NB4 (cell line): ENCODE measurements at regions not wholly inside any gene's neighbourhood (a gene's known extent, or its start where the extent isn't known, plus 50 kb on each side); places are given as distances from the start of the nearest gene placed in this dataset.

ENCODE experiments used
- DNase-seq: peaks from one replicate; pipeline ENCODE4 v3.0.0; 2010; ENCODE audit warnings: low read depth
- H3K4me3 ChIP-seq: one replicate; pipeline ENCODE4 v1.5.1; 2011; ENCODE audit warnings: mild to moderate bottlenecking, low read depth, low read length, moderate library complexity
- MYC ChIP-seq: IDR thresholded peaks from 2 replicates; pipeline ENCODE4 v1.6.1; 2011; ENCODE audit warnings: low read depth, low read length
- POLR2A ChIP-seq: IDR thresholded peaks from 2 replicates; pipeline ENCODE4 v1.6.1; 2011; ENCODE audit warnings: mild to moderate bottlenecking; ENCODE audit not compliant: insufficient read length; ENCODE audit errors: extremely low read depth
- TF ChIP-seq, protein P1 (sequence below): IDR thresholded peaks from 2 replicates; pipeline ENCODE4 v1.6.1; 2011; ENCODE audit warnings: low read depth, low read length
- TF ChIP-seq, protein P2 (sequence below): IDR thresholded peaks from one replicate; pipeline ENCODE4 v1.5.1; 2012; ENCODE audit warnings: low read depth, low read length

DNA sequence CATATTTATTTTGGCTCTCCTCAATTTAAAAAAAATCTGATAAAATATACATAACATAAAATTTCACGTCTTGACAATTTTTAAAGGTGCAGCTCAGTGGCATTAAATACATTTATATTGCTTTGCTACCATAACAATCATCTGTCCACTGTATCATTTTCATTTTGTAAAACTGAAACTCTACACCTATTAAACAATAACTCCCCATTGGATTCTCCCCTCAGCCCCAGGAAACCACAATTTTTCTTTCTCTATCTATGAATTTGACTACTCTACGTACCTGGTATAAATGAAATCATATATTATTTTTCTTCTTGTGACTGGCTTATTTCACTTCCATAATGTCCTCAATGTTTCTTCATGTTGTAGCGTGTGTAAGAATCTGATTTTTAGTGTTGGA lies 563.5 kb downstream of the PRR16 start:
- no peak for TF ChIP-seq POLR2A
- DNase-seq, result no peak
- no peak overlapping the region for H3K4me3 ChIP-seq

DNA sequence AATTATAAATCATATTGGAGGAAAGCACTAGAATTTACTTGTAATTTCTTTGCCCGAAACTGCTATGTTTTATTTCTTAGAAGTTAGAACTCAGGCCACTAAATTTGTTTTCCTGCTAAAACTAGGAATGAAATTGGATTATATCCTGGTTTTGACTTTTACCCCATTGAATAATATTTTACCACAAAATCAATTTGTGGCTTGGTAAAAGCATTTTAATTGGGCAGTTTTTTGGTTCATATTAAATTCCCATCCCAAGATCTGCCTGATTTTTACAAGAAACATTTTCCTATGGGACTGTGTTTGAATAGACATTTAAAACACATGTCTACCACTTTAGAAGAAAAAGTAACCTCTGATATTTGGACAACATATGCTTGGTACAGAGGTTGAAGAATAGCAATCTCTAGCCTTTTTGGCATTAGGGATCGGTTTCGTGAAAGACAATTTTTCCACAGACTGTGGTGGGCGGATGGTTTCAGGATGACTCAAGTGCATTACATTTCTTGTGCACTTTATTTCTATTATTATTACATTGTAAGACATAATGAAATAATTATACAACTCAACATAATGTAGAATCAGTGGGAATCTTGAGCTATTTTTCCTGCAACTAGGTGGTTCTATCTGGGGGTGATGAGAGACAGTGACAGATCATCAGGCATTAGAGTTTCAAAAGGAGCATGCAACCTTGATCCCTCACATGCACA lies 565.6 kb downstream of the PRR16 start:
- TF ChIP-seq, protein P1, sequence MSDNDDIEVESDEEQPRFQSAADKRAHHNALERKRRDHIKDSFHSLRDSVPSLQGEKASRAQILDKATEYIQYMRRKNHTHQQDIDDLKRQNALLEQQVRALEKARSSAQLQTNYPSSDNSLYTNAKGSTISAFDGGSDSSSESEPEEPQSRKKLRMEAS, result no peak
- DNase-seq, result no peak
- H3K4me3 ChIP-seq, result no peak overlapping the region

DNA sequence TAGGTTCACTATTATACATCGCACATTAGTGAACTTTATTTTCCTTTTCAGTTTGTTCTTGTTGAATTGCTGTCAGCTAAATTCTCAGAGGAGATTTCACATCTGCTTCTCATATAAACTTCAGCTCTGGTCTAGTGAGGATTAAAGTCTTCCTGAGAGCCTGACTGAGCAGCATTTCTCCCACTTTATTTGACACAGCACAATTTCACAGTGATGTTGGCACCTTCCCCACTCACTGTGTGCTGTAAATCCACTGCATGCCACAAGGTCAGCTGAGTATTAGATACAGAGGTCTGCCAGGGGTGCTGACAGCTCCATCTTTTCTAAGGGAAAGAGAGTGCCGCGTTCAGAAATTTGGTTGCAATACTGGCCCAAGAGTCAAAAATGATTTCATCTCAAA lies 567.4 kb downstream of the PRR16 start:
- no peak overlapping the region for H3K4me3 ChIP-seq
- TF ChIP-seq MYC (no peak), POLR2A (no peak)
- TF ChIP-seq, protein P2, sequence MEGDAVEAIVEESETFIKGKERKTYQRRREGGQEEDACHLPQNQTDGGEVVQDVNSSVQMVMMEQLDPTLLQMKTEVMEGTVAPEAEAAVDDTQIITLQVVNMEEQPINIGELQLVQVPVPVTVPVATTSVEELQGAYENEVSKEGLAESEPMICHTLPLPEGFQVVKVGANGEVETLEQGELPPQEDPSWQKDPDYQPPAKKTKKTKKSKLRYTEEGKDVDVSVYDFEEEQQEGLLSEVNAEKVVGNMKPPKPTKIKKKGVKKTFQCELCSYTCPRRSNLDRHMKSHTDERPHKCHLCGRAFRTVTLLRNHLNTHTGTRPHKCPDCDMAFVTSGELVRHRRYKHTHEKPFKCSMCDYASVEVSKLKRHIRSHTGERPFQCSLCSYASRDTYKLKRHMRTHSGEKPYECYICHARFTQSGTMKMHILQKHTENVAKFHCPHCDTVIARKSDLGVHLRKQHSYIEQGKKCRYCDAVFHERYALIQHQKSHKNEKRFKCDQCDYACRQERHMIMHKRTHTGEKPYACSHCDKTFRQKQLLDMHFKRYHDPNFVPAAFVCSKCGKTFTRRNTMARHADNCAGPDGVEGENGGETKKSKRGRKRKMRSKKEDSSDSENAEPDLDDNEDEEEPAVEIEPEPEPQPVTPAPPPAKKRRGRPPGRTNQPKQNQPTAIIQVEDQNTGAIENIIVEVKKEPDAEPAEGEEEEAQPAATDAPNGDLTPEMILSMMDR, result no peak
- TF ChIP-seq, protein P1, result no peak
- no peak for DNase-seq

DNA sequence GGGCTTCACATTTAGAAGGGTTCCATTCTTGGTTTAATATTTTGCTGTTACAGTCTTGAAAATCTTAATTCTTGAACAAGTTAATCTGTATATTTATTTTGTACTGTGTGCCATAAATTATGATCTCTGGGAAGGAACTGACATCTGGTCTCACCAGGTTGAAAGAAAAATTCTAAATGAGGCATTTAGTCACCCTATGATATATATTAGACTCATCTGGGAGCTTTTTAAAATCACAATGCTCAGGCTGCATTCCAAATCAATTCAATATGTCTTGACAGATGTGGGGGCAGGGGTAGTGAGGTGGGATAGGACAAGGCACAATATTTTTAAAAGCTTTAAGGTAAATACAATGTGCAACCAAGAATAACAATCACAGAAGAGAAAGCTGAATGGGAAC lies 569.2 kb downstream of the PRR16 start:
- no peak for TF ChIP-seq POLR2A
- TF ChIP-seq, protein P2, result no peak
- no peak for TF ChIP-seq MYC
- TF ChIP-seq, protein P1, result no peak
- no peak overlapping the region for H3K4me3 ChIP-seq
- DNase-seq, result no peak

DNA sequence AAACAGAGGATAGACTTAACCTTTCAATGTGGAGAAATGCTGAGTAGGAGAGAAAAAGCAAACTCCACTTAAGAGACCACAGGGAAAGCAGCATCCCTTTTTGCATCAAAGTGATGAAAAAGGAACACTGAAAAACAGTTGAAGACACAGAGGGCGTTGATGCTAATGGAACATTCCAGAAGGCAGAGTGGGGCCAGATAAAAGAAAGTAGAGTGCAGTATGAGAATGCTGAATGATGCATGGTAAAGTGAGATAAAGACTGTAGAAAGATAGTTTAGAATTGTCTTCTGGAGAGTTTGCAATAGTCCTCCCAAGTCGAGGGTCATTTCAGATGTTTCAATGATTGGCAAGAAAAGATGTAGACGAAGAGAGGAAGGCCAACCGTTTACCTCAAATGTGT lies 574.3 kb downstream of the PRR16 start:
- no peak for TF ChIP-seq POLR2A
- TF ChIP-seq, protein P1, result no peak
- no peak for TF ChIP-seq MYC
- TF ChIP-seq, protein P2, result no peak

DNA sequence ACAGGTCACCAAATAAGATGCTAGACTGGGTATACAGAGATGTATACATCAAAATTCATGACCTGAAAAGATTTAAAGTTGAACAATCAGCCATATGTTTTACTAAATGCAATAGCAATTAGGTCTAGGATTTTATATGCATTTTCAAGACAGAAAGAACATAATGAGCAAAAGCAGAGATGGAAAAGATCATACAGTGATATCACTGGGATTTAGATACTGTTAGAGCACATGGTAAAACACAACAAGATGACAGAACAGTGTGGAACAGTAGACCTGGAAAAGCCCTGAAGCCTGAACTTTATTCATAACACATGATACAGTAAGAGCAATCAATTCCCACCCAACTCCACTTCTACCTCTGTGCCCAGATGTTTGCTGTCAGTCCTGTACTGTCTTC lies 585.9 kb downstream of the PRR16 start:
- TF ChIP-seq MYC (no peak), POLR2A (no peak)
- TF ChIP-seq, protein P2, result no peak
- TF ChIP-seq, protein P1, result no peak
- no peak overlapping the region for H3K4me3 ChIP-seq
- DNase-seq, result no peak

More for the DNA sequence above, 574.3 kb downstream of the PRR16 start:
- no peak overlapping the region for H3K4me3 ChIP-seq
- DNase-seq, result no peak
